ENCODE measurements at regions not wholly inside any gene's neighbourhood (a gene's known extent, or its start where the extent isn't known, plus 50 kb on each side); places are given as distances from the start of the nearest gene placed in this dataset.

- Histone ChIP-seq H3K4me1 (ENCODE audit: control insufficient read depth, extremely low read depth, insufficient read depth, low read length) (no peaks in the 10 kb centered on the region), H2AFZ (ENCODE audit: low read depth, low read length) (no peak overlapping the region), H4K20me1 (replicated peaks; ENCODE audit: control insufficient read depth, extremely low read depth, insufficient read depth, low read length) (no peaks in the 10 kb centered on the region), H3K4me2 (ENCODE audit: insufficient read depth, low read length) (no peak overlapping the region), H3K27ac (ENCODE audit: insufficient read depth, low read depth, low read length) (no peak overlapping the region), H3K4me3 (replicated peaks in 1 of 3; ENCODE audit: insufficient read depth in 1 of 3, low read depth in 1 of 3, low read length in 3 of 3) (no peak overlapping the region), H3K9me3 (replicated peaks; ENCODE audit: control insufficient read depth, insufficient read depth, low read length) (no peaks in the 10 kb centered on the region), H3K79me2 (ENCODE audit: control insufficient read depth, insufficient read depth, low read length) (no peaks in the 10 kb centered on the region), H3K27me3 (ENCODE audit: control insufficient read depth in 2 of 2, insufficient read depth in 2 of 2, low read length in 2 of 2) (peaks cover 0 to 6% of the 10 kb centered on the region in 2 experiments), H3K9me1 (replicated peaks; ENCODE audit: control insufficient read depth, extremely low read depth, insufficient read depth, low read length) (no peaks in the 10 kb centered on the region), H3K9ac (replicated peaks; ENCODE audit: extremely low read depth, insufficient read depth, low read length) (no peak overlapping the region), H3K36me3 (ENCODE audit: control insufficient read depth in 2 of 2, extremely low read depth in 1 of 2, insufficient read depth in 2 of 2, low read length in 2 of 2) (no peaks in the 10 kb centered on the region)
- TF ChIP-seq MYC (IDR thresholded peaks at IDR 0.05; ENCODE audit: low read depth, low read length) (no peak), FOS (IDR thresholded peaks at IDR 0.05; ENCODE audit: borderline replicate concordance, insufficient read depth, low read length) (no peak), CTCF (IDR thresholded peaks at IDR 0.05; ENCODE audit: extremely low read depth in 1 of 2, insufficient read depth in 1 of 2, low read depth in 1 of 2, low read length in 2 of 2) (no peak), EZH2 (IDR thresholded peaks at IDR 0.05; ENCODE audit: borderline replicate concordance, low read depth, low read length, severe bottlenecking) (no peak), GATA2 (IDR thresholded peaks at IDR 0.05; ENCODE audit: insufficient read depth, insufficient read length, low read depth, low read length) (no peak), JUN (IDR thresholded peaks at IDR 0.05; ENCODE audit: borderline replicate concordance, insufficient read depth, insufficient read length, low read depth) (no peak), POLR2AphosphoS5 (IDR thresholded peaks at IDR 0.05; ENCODE audit: insufficient read depth, low read depth, low read length) (no peak), MAX (IDR thresholded peaks at IDR 0.05; ENCODE audit: insufficient read depth, insufficient read length) (no peak), POLR2A (IDR thresholded peaks at IDR 0.05; ENCODE audit: low read depth, low read length) (no peak)
- CTCF ChIA-PET: no interaction called here
- DNase-seq (ENCODE audit: low read depth, low spot score): no peak
- POLR2A ChIA-PET: no interaction called here
- FAIRE-seq: no peak
- BruUV-seq (replicated peaks): no TSS peak
- dilution Hi-C loops (cut with MboI; ENCODE audit: extremely low pct_ligation_motif_present, low sequenced_read_pairs): no loop called here
- intact Hi-C loops (cut with micrococcal nuclease): loop anchor here (1.0 kb wide), 1 partner anchor 34 kb away; no protein-coding TSS in a partner anchor
Observed at GRCh38 chr6:130775411-130776012, 51.7 kb upstream of the SMLR1 start.

All from endothelial cell of umbilical vein (primary cell).